Stimulated activated CD4-positive, alpha-beta T cell treated with anti-CD3 and anti-CD28 coated beads, Interleukin-15, amount 100 ng/mL, for 48 hours (primary cell): ENCODE measurements at regions not wholly inside any gene's neighbourhood (a gene's known extent, or its start where the extent isn't known, plus 50 kb on each side); places are given as distances from the start of the nearest gene placed in this dataset.
"Not testable (repeated sequence)": the region's sequence is repeated elsewhere in the genome, so short reads cannot be mapped to it uniquely, and the experiment has no call there.

Experiments used
- DNase-seq, 2 donors: peaks; one replicate each; pipeline ENCODE4 v3.0.0-alpha.2; 2020; ENCODE audit warnings: low read depth in 2 of 2

DNA sequence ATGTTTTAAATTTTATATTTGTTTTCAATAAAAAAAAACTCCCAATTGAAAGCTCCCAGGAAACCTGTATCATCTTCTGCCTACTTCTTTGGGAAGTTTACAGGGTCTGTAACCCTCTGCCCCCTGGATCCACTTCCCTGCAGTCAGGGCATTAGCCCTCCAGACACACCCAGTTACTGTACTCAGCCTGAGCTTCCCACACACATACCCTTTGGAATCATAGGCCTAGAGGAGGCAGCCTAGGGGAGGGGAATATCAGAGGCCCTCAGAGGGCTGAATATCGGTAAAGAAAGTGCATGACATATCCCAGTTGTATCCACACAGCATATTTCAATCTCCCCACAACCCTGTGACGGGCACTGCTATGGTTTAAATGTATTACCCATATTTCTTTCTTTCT, 56.2 kb upstream of the TFPI start:
- DNase-seq, result not testable (repeated sequence)

DNA sequence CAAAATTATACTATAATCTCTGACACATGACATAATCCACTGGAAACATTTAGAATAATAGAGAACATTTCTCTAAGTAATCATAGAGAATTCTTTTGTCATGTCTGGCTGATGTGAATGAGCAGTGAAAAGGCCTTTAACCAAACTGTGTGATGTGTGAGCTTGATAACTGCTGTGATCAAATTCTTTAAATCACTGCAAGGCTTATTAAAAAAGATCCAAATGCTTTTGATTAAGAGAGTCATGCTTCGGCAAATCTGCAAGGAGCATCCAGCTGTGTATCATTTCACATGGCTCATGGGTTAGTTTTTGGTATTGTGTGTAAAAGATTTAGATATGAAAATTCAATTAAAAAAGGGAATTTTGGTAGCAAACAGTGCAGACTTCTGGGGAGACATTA, 58.6 kb upstream of the TFPI start:
- no peak for DNase-seq

DNA sequence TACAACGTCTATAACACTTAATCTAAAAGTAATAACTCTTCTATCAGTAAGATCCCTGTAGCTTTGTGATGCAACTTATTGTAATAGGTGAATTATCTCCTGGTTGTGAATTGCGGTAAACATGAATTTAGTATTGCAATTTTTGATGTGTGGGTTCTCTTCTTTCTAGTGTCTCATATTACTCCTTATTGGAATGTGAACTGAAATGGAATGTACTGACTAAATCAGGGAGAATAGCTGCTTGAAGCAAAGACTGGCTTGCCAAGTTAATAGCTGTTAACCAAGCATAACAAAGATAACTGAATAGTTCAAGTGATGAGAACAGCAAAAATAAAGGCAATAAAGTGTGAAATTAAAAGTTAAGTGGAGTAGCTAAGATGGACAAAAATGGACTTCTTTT, 60.5 kb upstream of the TFPI start:
- DNase-seq, result no peak

DNA sequence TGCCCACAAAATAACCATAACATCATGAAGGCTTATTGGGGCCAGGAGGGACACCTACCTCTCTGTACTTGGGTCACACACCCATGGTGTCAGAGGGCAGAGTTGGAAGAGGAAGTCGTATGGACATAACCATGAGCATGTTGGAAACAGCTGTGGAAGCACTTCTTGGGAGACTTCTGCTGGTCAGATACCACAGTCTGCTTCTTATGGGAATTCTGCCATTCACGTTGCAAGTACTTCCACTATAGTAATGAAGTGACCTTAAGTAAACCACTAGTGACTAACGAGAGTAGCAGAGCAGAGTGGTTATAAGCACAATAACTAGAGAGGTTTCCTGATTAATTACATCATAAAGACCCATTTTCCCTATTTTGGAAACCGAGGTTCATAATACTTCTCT, 61.1 kb upstream of the TFPI start:
- DNase-seq, result no peak

DNA sequence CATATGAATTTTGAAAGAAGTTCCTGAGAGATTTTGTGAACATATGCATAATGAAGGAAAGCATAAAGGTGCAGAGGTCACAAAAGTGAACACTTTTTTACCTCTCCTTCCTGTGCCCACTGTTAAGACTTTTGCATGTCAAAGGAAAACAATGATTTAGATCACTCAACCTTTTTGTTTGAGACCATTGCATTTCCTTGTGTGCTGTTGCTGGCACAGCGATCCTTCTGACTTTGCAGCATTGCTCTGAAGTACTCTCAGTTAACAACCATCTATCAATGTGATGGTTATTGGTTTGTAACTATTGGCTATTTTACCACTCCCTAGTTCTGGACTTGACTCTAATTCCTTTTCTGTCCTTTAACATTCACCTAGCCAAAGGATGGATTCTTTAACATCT, 61.7 kb upstream of the TFPI start:
- DNase-seq, result no peak

DNA sequence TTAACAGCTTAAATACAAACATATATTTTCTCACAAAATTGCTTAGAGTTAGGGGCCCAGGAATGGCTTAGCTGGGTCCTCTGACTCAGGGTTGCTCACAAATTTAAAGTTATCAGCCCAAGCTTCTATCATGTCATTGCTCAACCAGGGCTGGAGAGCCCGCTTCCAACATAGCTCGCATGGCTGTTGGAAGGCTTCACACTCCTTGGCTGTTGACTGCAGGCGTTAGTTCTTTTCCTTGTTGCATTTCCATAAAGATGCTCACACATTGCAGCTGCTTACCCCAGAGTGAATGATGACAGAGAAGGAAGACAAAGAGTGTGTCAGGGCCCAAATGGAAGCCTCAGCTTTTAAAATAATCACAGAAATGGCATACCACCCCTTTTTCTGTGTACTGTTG, 62.9 kb upstream of the TFPI start:
- no peak for DNase-seq

DNA sequence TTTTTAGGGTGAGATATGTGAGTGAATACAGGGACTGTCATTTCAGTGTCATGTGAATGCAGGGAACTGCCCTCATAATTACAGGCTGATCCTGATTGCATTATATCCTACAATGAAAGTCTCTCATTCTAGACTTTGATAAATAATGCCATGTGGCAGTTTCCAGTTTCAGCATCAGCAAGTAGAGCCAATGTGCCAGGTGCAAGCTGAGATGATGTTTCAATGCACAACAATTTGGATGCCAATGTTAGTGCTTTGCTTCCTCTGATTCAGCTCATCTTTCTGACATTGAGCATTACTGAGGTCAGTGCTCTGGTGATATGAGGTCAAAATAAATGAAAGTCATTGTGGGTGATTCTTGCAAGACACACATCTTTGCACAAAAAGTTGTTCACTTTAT, 63.7 kb upstream of the TFPI start:
- no peak for DNase-seq

DNA sequence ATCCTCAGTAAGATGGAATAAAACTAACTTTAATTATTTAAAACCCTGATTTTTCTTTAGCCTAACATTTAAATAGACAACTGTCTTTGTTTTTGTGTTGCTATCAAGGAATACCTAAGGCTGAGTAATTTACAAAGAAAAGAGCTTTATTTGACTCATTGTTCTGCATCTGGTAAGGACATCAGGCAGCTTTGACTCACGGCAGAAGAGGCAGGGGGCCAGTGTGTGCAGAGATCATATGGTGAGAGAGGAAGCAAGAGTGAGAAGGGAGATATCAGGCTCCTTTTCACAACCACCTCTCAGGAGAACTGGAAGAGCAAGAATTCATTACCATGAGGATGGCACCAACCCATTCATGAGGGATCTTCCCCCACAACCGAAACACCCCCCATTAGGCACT, 64.6 kb upstream of the TFPI start:
- DNase-seq, result no peak

DNA sequence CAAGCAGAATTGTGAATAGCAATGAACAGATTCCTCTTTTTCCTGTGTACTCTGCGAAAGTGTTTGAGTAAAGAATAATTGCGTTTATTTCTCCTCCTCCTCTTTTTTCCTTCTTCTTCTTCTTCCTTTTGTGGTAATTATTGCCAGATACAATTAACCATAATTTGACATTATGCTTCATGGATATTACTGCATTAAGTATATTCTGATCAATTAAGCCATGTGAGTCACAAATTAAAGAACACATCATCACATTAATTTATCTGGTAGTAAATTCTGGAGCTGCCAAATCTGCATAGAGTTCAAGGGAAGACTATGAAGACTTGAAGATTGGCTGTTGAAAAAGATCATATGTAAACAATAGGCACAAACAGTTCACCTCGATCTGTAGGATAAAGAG, 72.9 kb upstream of the TFPI start:
- no peak for DNase-seq

DNA sequence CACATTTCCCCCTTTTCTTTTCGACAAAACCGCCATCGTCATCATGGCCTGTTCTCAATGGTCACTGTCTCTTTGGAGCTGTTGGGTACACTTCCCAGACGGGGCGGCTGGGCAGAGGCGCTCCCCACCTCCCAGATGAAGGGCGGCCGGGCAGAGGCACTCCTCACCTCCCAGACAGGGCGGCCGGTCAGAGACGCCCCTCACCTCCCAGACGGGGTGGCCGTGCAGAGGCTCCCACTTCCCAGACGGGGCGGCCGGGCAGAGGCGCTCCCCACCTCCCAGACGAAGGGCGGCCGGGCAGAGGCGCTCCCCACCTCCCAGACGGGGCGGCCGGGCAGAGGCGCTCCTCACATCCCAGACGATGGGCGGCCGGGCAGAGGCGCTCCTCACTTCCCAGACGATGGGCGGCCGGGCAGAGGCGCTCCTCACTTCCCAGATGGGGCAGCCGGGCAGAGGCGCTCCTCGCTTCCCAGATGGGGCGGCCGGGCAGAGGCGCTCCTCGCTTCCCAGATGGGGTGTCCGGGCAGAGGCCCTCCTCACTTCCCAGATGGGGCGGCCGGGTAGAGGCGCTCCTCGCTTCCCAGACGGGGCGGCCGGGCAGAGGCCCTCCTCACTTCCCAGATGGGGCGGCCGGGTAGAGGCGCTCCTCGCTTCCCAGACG, 82.6 kb upstream of the TFPI start:
- DNase-seq, result not testable (repeated sequence)

DNA sequence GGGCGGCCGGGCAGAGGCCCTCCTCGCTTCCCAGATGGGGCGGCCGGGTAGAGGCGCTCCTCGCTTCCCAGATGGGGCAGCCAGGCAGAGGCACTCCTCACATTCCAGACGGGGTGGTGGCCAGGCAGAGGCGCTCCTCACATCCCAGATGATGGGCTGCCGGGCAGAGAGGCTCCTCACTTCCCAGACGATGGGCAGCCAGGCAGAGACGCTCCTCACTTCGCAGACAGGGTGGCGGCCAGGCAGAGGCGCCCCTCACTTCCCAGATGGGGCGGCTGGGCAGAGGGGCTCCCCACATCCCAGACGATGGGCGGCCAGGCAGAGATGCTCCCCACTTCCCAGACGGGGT, 83.1 kb upstream of the TFPI start:
- DNase-seq, result not testable (repeated sequence)

DNA sequence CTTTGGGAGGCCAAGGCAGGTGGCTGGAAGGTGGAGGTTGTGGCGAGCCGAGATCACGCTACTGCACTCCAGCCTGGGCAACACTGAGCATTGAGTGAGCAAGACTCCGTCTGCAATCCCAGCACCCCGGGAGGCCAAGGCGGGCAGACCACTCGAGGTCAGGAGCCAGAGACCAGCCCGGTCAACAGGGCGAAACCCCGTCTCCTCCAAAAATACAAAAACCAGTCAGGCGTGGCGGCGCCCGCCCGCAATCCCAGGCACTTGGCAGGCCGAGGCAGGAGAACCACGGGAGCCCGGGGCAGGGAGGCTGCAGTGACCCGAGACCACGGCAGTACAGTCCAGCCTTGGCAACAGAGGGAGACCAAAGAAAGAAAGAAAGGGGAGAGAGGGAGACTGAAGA, 83.5 kb upstream of the TFPI start:
- not testable (repeated sequence) for DNase-seq

DNA sequence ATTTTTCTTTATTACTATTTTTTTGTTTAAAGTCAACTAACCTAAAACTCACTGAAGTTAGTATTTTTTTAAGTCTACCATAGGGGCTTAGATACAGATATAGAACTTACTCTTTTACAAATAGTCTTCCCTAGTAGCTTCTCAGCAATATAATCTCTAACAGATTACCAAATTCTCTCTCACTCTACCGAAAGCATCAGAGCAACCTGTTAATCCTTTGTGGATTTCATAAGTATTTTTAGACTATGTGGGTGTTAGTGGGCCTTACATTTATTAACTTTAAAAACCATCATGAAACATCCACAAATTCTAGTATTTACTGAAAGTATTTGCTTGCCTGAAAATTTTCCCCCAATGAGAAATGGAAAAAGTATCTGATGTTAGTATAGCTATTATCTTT, 84.6 kb upstream of the TFPI start:
- DNase-seq, result no peak

DNA sequence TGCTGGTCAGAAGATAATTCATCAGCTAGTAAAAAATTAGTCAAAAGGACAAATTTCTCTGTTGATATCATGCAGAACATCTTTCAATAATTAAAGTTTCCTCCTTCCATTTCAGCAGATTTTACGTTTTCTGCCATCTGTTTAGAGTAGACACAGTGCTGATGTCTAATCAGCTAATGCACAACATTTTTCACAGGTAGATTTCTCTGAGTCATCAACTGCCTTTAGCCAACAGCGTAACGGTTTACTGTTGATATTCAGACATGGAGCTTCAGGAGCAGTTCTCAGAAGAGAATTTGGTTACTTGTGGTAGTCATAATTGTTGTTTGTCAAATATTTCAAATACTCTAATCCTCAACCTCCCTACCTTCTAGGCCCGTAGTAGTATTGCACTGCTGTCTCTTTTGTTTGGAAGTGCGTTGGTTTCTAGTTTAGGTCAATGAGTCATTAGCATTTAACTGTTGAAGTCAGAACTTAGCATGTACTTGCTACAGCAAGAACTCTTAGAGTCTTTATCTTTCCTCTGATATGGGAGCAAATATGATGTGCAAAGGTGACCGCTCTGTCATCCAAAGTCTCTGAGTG, 86.8 kb upstream of the TFPI start:
- DNase-seq, result no peak

DNA sequence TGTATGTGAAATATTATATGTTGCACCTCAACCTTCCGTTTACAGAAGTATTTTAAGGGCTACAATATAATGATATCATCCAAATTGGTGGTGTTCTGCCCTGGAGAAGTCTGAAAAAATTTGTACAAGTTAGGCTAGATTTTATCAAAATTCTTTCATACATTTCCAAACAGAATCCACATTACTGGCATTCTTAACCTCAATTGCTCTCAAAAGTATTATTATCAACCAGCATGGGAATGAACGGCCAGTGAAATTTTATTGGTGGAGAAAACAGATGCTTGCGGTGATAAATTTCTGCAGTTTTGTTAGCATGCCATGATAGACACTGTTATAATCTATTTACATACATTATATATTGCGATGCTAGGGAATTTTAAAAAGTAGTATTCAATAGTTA, 88.3 kb upstream of the TFPI start:
- DNase-seq, result no peak

DNA sequence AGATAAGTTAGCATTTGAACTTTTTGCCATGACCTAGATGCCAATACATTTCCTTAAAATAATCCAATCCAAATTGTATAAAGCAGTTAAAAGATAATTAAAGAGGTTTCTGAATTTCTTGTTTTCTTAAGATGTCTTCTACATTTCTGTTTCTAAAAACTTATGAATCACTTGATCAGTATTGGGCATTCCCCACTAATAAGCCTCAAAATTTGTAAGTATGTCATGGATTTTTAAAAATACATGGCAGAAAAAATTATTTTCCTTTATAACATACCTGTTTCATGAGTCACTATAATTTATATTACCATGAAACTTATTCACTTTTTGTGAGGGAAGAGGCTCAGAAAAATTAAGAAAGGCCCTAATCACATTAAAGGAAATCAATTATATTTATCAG, 90.3 kb upstream of the TFPI start:
- DNase-seq, result no peak

DNA sequence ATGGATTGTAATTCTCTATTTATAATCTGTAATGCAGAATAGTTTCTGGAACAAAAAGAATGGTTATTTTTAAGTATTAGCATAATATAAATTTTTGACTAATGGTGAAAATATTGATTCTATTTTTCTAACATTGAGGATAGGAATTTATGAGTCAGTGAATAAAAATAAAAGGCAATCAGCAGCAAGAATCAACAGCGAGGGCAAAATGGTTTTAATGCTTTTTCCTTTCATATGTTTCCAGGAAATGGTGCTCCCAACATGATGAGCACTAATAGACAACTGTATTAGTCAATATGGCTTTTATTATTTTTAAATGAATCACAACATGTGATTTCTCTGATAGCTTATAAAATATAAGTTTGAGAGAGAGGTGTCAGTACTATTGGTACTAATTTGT, 90.7 kb upstream of the TFPI start:
- no peak for DNase-seq

DNA sequence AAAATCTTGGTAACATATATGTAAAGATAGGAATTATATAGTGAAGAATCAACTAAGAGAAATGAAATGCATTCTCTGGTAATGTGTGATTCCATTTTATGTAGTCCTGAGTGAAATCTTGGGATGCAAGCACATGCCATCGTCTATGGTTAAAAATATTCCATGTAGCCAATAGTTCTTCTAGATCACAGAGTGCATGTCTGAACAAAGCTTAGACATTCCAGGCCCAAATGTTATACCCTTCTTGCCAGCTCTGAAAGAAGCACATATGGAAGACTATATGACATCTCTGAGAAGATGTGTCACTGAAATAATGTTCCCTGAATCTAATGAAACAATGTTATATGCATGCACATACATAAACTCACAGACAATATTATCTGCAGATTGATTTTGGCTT, 92.3 kb upstream of the TFPI start:
- DNase-seq, result no peak

DNA sequence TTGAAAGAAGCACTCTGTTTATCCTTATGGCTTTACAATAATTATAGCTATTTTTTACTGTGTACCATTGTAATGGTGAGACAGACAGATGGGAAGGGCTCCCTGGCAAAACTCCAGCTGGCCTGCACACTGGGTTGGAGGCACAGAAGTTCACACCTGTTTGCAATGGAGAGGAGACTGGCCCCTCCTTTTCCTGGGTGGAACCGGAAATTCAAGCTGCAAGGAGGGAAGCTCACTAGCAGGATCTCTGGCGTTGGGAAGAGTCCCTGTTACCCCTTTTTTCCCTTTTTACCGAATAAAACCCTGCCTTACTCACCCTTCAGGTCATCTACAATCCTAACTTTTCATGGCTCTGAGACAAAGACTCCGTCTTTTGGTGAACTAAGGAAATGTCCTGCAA, 100.3 kb upstream of the TFPI start:
- DNase-seq, result no peak

DNA sequence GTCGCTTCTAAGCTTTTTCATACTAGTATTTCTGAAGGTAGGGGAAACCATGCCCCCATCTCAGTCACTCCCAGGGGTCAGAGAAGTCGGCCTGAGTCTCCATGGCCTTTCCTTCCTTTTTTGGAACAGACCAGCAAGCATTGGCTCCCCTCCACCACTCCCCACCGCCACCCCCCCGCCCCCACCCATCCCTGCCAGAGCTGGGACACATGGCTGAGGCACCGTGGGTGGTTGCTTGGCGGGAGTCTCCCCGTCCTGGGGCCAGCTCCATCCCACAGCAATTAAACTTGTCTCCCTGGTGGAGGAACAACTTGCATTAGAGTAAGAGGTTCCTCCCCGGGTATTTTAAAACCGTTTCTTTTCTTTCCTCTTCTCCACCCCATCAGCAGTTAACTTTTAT, 100.8 kb upstream of the TFPI start:
- DNase-seq, result no peak

DNA sequence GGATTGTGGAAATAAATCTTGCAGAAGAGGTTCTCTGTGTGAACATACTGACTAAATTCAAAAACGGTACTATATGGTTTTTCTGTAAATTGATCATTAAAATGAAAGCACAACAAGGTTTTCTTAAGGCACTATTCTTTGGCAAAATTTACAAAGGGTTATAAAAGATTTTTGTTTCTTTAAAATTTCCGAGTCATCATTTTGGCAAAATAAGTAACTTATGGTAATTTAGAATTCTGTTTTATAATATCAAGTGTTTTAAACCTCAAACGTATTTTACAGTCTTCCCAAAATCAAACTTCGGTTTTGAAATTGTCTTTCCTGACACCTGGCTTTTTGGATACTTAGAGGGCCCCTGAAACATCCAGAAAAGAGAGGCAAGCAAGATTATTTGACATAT, 101.9 kb upstream of the TFPI start:
- no peak for DNase-seq

DNA sequence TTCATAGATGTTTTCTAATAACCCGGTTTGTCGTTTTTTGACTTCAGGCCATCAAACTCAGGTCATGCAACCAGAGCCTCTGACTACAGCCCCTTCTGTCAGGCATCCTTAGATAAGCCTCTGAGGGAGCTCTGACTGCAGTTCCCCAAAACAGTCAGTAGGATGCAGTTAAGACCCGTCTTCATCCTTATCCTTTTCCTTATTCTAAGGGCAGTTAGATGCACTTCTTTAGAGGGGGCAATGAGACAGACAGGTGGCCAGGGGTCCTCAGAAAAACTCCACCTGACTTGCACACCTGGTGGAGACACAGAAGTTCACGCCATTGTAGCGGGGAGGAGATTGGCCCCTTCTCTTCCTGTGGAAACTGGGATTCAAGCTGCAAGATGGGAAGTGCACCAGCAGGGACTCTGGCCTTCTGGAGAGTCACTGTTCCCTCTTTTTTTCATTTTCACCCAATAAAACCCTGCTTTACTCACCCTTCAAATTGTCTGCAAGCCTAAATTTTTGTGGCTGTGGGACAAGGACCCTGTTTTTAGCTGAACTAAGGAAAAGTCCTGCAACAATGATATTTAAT, 104.8 kb upstream of the TFPI start:
- DNase-seq, result no peak

DNA sequence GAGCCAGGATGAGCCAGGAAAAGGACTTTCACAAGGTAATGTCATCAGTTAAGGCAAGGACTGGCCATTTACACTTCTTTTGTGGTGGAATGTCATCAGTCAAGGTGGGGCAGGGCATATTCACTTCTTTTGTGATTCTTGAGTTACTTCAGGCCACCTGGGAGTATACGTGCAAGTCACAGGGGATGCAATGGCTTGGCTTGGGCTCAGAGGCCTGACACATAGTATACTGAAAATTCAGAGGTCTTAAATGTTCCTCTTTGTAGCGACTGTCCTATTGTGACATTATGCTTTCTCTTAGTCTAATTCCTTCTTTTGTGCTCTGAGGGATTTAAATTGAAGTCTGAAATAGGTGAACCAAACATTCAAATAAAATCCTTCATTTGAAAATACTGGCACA, 121.8 kb upstream of the TFPI start:
- DNase-seq, result not testable (repeated sequence)

DNA sequence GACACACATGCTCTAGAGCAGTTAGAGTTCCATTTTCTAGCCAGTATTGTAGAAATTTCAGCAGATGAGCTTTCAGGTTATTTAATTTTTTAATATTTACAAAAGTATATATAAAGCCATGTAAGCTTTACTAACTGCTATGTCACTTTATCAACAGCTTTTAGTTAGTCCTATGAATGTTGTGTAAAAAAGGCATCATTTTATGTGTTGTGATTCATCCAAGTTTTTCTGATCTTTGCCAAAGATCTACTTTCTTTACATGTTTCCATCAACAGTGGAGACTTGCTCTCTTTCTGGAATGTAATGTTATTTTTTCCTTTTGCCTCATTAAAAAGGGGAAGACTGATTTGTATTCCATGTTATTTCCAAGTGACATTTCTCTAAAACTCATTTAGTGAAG, 125.2 kb upstream of the TFPI start:
- DNase-seq, result no peak
